Colon (tissue), 2 donors: ENCODE measurements at regions not wholly inside any gene's neighbourhood (a gene's known extent, or its start where the extent isn't known, plus 50 kb on each side); places are given as distances from the start of the nearest gene placed in this dataset.
"Not testable (repeated sequence)": the region's sequence is repeated elsewhere in the genome, so short reads cannot be mapped to it uniquely, and the experiment has no call there.

Source experiments
- FAIRE-seq: peaks from 2 replicates; lab custom pipeline; 2012; peaks lifted over from hg19 to GRCh38; lab: Jason Lieb, UNC
- donor health status: control.
- donor health status: control.

DNA sequence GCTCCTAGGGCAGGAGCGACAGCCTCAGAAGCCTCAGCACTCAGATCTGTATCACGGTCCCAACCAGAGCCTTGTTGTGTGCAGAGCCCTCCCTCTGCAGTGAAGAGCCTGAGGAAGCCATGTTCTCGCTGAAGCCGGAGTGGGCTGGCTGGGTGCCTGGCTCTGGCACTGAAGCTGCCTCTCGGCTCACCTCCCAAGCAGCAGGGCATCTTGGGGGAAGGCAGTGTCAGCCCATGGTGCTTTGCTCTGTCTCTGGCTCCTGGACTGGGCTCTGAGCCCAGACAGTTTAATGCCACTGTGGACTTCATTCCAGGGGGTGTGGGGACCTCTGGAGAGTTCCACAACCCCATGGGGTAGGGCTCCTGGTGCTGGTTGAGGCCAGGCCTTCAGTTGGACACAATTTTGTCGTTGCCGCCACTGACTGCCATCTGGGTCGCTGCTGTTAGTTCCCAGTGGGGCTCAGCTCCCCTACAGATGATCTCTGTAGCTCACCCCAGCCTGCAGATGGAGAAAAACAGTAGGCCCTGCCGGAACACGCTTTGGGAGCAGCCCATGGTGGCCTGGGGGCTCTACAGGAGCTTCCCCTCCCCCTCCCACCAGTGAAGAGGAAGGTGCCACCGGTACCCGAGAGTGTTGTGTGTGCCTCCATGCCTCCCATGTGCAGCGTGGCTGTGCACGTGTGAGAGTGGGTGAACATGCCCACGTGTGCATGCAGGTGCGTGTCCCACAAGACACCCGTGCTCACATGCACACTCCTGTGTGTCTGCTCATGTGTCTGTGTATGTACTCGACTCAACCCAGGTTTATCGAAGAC lies 86.5 kb upstream of the B3GAT1 start:
- FAIRE-seq = no peak

- FAIRE-seq = no peak
These were observed 85.5 kb upstream of the B3GAT1 start for GRCh38 chr11:134497586-134497985.

DNA sequence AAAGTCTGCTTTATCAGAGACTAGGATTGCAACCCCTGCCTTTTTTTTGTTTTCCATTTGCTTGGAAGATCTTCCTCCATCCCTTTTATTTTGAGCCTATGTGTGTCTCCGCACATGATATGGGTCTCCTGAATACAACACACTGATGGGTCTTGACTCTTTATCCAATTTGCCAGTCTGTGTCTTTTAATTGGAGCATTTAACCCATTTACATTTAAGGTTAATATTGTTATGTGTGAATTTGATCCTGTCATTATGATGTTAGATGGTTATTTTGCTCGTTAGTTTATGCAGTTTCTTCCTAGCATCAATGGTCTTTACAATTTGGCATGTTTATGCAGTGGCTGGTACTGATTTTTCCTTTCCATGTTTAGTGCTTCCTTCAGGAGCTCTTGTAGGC lies 84.0 kb upstream of the B3GAT1 start:
- FAIRE-seq = not testable (repeated sequence)

- not testable (repeated sequence) for FAIRE-seq
These were observed 82.4 kb upstream of the B3GAT1 start for GRCh38 chr11:134494395-134494794.

GRCh38 chr11:134492411-134492810 lies 80.4 kb upstream of the B3GAT1 start:
- FAIRE-seq = not testable (repeated sequence)

- FAIRE-seq = no peak
These were observed 77.7 kb upstream of the B3GAT1 start for GRCh38 chr11:134489728-134490127.

- no peak for FAIRE-seq
These were observed 76.9 kb upstream of the B3GAT1 start for GRCh38 chr11:134488913-134489312.

DNA sequence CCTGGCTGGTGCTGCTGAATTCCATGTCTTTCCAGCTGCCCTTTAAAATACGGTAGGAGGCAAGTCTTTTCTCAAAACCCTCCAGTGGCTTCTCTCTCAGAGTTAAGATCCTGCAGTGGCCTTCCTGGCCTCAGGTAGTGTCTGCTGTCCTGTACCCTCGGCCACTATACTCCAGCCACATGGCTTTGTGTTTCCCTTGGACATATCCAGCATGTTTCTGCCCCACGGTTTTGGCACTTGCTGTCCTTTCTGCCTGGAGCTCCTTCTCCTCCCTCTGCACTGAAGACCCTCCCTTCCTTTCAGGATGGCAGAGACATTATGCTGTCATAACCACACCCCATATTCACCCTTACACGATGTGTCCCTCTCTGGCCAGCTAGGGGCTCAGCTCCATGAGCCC lies 76.5 kb upstream of the B3GAT1 start:
- FAIRE-seq = no peak

GRCh38 chr11:134487696-134488095 lies 75.7 kb upstream of the B3GAT1 start:
- FAIRE-seq = no peak

DNA sequence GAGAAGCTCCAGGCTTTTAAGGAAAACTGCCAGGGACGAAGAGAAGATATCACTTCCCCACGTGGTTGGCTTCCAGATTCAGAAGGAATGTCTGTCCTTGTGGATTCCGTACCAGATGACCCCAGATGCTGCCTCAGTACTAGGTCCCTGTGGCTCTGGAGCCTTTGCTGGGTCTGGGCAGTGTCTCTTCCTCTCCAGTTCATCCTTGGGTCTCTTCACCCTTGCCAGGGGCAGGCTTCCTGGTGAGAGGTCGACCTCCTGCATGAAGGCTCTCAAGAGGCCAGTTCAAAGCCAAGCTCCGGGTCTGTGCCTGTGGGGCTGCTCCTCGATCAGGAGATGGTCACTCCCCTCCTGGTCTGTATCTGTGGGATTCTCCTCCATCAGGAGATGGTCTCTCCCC lies 74.7 kb upstream of the B3GAT1 start:
- FAIRE-seq = no peak

DNA sequence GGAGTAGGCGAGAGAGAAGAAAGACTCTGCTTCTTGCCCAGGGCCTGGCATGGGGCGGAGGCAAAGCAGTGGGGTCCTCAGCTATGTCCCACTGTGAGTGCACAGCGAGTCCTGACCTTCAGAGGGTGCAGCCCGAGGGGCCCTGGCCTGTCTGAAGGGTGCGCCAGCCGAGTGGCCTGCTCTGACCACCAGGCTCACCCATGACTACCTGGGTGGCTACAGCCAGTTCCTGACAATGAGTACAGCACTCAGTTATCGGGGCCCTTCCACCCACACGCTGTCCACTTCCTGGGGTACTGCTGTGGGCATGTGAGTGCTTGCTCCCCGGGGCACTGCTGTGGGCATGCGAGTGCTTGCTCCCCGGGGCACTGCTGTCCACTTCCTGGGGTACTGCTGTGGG lies 74.1 kb upstream of the B3GAT1 start:
- no peak for FAIRE-seq

DNA sequence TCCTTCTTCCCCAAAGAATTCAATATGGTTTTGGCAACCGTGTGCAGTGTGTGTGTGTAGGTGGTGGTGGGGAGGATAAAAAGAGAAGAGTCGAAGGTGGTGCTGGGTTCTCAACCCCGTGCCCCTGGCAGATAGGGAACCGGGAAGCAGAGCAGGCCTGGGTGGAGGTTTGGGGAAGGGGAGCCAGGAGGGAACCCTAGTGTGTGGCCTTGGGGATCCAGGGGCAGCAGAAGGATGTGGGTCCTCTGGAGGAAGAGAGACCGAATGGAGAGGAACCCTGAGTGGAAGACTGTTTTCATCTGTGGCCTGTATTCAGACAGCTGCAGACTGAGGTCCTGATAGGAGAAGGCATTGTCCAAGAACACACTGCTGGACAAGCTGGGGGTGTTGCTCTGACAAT lies 73.3 kb upstream of the B3GAT1 start:
- FAIRE-seq = no peak

DNA sequence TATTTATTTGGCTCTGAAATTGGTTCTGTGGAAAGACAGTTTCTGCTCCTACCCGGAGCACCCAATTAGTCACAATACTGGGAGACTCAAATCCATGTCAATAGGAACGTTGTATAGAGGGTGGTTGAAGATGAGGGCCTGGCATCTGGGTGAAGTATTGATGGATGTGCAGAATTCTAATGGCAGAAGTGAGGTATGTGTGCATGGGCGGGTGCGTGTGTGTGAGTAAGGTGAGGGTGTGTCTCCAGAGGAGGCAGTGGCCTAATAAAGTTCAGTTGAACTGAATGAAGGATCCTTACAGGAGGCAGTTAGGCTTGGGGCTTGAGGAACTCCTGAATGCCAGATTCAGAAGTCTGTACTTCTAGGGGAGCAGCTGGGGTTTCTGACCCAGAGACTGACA lies 71.8 kb upstream of the B3GAT1 start:
- FAIRE-seq = no peak

DNA sequence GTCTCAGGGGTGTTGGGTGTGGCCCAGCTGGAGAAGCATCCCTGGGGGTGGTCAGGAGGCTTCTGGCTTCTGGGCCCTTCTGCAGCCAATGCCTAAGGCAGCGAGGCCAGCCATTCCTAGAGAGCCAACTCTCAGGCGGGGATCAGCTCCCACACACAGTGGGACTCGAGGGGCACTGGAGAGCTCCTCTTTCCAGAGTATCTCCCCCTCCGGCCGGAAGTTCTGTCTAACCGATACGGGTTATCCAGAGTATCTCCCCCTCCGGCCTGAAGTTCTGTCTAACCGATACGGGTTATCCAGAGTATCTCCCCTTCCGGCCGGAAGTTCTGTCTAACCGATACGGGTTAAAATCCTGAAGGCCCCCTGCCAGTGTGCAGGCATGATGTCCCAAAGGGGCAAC lies 71.2 kb upstream of the B3GAT1 start:
- no peak for FAIRE-seq

DNA sequence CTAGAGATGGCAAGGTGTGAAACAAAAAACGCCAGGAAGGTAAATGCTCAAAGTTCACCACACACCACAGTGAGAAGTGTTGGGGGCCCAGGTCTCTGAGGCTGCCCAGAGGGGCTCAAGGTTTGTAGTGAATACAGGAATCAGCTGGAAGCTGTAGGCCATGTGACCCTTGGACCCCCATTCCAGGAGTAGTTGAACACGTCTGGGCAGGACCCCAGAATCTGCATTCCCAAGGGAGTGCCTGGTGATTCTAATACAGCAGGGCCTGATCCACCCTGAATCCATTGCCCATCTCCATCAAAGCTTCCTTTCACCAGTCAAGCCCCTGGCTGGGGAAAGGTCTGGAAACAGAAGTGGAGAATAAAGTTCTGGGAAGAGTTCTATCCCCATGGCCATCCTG lies 70.8 kb upstream of the B3GAT1 start:
- FAIRE-seq = no peak

GRCh38 chr11:134481933-134482527 lies 70.0 kb upstream of the B3GAT1 start:
- no peak for FAIRE-seq

DNA sequence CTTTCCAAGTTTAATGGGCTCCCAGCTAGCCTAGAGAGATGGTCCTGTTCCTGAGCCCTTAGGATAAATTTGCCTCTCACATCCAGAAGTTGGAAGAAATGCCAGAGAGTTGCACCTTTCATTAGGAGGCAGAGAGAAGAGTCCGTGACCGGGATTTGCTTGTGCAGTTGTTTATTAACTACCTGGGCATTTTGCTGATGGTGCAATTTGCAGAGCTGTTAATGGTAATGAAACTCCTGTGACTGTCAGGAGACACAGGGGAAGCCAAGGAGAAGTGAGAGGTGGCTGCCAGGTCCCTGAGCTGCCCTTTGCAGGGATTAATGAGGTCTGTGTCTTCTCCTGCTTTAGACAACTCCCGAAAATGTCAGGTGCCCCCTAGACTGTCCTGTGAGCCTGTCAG lies 69.1 kb upstream of the B3GAT1 start:
- FAIRE-seq = no peak

GRCh38 chr11:134480136-134480712 lies 68.2 kb upstream of the B3GAT1 start:
- no peak for FAIRE-seq

DNA sequence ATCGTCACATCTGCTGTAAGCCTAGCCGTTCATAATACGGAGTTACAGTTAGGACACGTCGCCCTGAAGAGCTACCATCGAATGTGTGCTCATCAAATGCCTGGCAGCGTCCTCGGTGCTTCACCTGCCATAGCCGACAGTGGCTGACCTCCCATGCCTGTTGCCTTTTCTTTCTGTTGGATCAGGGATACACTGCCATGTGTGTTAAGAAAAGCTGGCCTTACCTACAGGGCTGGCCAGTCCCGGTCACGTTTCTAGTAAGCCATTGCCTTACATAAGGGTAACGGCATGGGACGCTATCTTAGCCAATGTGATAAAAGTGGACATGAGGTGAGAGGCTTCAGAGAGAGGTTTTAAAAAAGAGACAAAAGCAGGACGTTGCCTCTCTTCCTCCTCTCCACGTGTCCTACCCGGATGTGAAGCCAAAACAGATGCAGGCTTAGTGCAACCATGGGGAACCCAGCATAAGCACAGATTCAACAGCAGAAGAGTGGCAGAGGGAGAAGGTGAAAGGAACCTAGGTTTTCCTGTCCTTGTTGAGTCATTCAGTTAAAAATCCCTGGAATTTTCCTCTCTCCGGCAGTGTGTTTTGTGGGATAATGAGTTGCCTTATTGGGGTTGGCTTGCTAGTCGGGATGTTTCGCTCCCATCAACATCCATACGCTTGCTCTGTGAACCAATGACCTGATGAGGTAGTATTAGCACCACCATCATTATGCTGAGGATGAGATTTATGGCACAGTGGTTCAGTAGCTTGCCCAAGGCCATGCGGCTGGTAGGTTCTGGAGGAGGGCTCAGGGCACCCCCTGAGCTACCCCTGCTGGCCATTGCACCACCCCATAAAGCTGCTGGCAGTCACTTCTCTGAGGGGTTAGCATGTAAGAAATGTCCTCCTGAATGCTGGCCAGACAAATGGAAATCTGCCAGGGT lies 67.4 kb upstream of the B3GAT1 start:
- no peak for FAIRE-seq

- no peak for FAIRE-seq
These were observed 66.6 kb upstream of the B3GAT1 start for GRCh38 chr11:134478611-134479010.

DNA sequence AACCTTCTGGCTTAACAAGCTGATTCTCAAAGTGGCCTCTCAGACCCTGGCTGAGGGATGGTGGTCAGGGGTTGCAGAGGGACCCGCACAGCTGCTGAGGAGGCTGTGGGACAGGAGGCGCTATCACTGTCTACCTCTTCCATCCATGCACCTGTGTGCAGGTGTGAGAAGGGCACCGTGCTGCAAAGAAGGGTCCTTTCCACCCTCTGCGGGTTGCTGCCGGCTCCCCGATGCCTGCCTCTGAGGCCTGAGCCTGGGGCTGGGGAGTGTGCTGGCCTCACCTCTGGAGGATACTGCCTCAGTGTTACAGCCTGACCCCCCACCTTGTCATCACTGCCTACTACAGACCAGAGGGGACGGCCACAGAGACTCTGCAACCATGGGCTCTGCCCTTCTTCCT lies 66.1 kb upstream of the B3GAT1 start:
- no peak for FAIRE-seq

- FAIRE-seq = no peak
These were observed 65.4 kb upstream of the B3GAT1 start for GRCh38 chr11:134477486-134477885.
